DOHH2 (cell line): ENCODE measurements at regions not wholly inside any gene's neighbourhood (a gene's known extent, or its start where the extent isn't known, plus 50 kb on each side); places are given as distances from the start of the nearest gene placed in this dataset.

Experiments
- H3F3A ChIP-seq: fragments of 200-600 bp; sonication (generic), shearing (Covaris generic); 2 replicates; pipeline ENCODE4 v1.6.0; 2016; ENCODE audit warnings: antibody characterized with exemption, mild to moderate bottlenecking; ENCODE audit not compliant: control insufficient read depth, insufficient read depth
- H3K27ac ChIP-seq: fragments of 200-600 bp; sonication (generic); 2 replicates; pipeline ENCODE4 v1.5.1; 2014; ENCODE audit warnings: low read depth, mild to moderate bottlenecking, low read length, moderate library complexity
- H3K27me3 ChIP-seq: fragments of 200-600 bp; sonication (generic); 2 replicates; pipeline ENCODE4 v1.6.1; 2014; ENCODE audit warnings: mild to moderate bottlenecking, low read length, mixed read lengths; ENCODE audit not compliant: control insufficient read depth
- H3K36me3 ChIP-seq: fragments of 200-600 bp; sonication (generic); 2 replicates; pipeline ENCODE4 v1.6.1; 2014; ENCODE audit warnings: mild to moderate bottlenecking, low read length, moderate library complexity, mixed read lengths; ENCODE audit not compliant: control insufficient read depth
- H3K4me1 ChIP-seq: fragments of 200-600 bp; sonication (generic); 2 replicates; pipeline ENCODE4 v1.6.1; 2014; ENCODE audit warnings: mild to moderate bottlenecking, low read length, mixed read lengths; ENCODE audit not compliant: control insufficient read depth
- H3K4me2 ChIP-seq: fragments of 200-600 bp; sonication (generic); 2 replicates; pipeline ENCODE4 v1.6.0; 2014; ENCODE audit warnings: mild to moderate bottlenecking, low read length, moderate library complexity
- H3K4me3 ChIP-seq: fragments of 200-600 bp; sonication (generic); 2 replicates; pipeline ENCODE4 v1.5.1; 2014; ENCODE audit warnings: mild to moderate bottlenecking, low read length, mixed read lengths
- H3K79me2 ChIP-seq: fragments of 200-600 bp; sonication (generic); 2 replicates; pipeline ENCODE4 v1.6.1; 2014; ENCODE audit warnings: mild to moderate bottlenecking, low read length, mixed read lengths; ENCODE audit not compliant: control insufficient read depth
- H3K9me2 ChIP-seq: fragments of 200-600 bp; sonication (generic); replicated peaks from 2 replicates; pipeline ENCODE4 v1.6.1; 2014; ENCODE audit warnings: mild to moderate bottlenecking, low read length, mixed read lengths; ENCODE audit not compliant: control insufficient read depth
- H3K9me3 ChIP-seq: fragments of 200-600 bp; sonication (generic); 2 replicates; pipeline ENCODE4 v1.6.1; 2014; ENCODE audit warnings: antibody characterized with exemption, low read length, mixed read lengths; ENCODE audit not compliant: control insufficient read depth, insufficient read depth
- H4K20me1 ChIP-seq: fragments of 200-600 bp; sonication (generic); 2 replicates; pipeline ENCODE4 v1.6.0; 2014; ENCODE audit warnings: low read depth, mild to moderate bottlenecking, antibody characterized with exemption, low read length, moderate library complexity; ENCODE audit not compliant: control insufficient read depth, insufficient read depth
- EZH2phosphoT487 ChIP-seq: fragments of 200-600 bp; sonication (generic); IDR thresholded peaks from 2 replicates; pipeline ENCODE4 v1.6.1; 2017; ENCODE audit warnings: borderline replicate concordance, mild to moderate bottlenecking, antibody characterized with exemption, low read length, moderate library complexity, mixed read lengths
- TF ChIP-seq, protein P1 (sequence below): fragments of 200-600 bp; sonication (generic); IDR thresholded peaks from one replicate; pipeline ENCODE4 v1.5.1; 2014; ENCODE audit warnings: antibody characterized with exemption, mild to moderate bottlenecking, low read depth, low read length; ENCODE audit not compliant: poor library complexity, severe bottlenecking

DNA sequence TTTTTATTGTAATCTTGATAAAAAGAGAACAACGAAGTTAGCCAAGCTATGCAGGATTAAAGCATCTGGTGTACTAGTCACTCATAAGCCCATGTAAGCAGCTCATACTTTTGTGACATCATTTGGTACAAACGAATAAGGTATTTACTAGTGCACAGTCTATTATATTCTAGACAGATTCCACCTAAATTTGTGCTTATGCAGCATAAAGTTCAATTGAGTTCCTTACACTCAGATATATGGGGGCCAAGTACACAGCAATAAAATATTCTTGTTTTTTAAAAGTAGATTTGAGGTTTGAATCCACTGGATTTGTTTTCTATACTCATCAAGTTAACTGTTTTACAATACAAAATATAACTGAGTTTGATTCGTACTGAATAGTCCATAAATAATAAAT lies 1621.2 kb downstream of the MAT2B start:
- Histone ChIP-seq H3K9me2 (no peaks in the 10 kb centered on the region), H3K27me3 (no peaks in the 10 kb centered on the region), H3K4me3 (no peak overlapping the region), H4K20me1 (no peaks in the 10 kb centered on the region), H3K4me1 (no peaks in the 10 kb centered on the region), H3K79me2 (no peaks in the 10 kb centered on the region), H3K4me2 (no peak overlapping the region), H3K36me3 (no peaks in the 10 kb centered on the region), H3F3A (no peaks in the 10 kb centered on the region), H3K9me3 (no peaks in the 10 kb centered on the region), H3K27ac (no peak overlapping the region)
- TF ChIP-seq, protein P1, sequence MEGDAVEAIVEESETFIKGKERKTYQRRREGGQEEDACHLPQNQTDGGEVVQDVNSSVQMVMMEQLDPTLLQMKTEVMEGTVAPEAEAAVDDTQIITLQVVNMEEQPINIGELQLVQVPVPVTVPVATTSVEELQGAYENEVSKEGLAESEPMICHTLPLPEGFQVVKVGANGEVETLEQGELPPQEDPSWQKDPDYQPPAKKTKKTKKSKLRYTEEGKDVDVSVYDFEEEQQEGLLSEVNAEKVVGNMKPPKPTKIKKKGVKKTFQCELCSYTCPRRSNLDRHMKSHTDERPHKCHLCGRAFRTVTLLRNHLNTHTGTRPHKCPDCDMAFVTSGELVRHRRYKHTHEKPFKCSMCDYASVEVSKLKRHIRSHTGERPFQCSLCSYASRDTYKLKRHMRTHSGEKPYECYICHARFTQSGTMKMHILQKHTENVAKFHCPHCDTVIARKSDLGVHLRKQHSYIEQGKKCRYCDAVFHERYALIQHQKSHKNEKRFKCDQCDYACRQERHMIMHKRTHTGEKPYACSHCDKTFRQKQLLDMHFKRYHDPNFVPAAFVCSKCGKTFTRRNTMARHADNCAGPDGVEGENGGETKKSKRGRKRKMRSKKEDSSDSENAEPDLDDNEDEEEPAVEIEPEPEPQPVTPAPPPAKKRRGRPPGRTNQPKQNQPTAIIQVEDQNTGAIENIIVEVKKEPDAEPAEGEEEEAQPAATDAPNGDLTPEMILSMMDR: no peak
- no peak for TF ChIP-seq EZH2phosphoT487

DNA sequence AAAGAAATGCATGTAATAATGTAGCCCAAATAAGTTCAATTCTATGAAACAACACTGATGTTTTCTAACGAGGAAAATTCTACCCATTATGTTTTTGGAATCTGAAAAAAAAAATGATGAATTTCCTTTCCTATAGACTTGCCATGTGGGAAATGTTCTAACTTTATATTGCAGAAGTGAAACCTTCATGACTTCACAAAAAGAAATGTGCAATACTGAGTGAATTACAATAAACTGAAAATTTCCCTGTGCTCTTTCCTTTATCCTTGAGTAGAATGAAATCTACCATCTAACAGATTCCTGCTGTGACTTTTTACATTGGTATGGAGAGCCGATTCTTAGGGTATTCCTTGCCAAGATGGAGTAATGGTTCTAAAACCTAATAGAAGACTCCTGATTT lies 1622.5 kb downstream of the MAT2B start:
- Histone ChIP-seq H3K4me1 (no peaks in the 10 kb centered on the region), H3K4me3 (no peak overlapping the region), H3K4me2 (no peak overlapping the region), H3K27ac (no peak overlapping the region), H3K79me2 (no peaks in the 10 kb centered on the region), H3K9me3 (no peaks in the 10 kb centered on the region), H4K20me1 (no peaks in the 10 kb centered on the region), H3F3A (no peaks in the 10 kb centered on the region), H3K27me3 (no peaks in the 10 kb centered on the region), H3K36me3 (no peaks in the 10 kb centered on the region), H3K9me2 (no peaks in the 10 kb centered on the region)
- TF ChIP-seq, protein P1: no peak
- TF ChIP-seq EZH2phosphoT487: no peak

DNA sequence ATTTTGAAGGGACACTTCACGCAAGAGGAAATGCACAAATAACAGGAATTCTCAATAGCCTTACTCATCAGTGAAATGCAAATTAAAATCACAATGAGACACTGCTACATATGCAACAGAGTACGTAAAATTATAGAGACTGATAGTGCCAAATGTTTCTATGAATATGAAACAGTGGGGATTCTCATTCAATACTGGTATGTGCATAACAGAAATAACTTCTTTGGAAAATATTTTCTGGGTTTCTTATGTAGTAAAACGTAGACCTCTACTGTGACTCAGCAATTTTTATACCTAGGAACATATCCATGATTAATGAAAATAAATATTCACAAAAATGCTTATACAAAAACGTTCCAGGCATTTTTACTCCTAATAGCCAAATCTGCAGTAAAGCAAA lies 1625.2 kb downstream of the MAT2B start:
- no peak overlapping the region for H3K4me2 ChIP-seq
- H3K4me1 ChIP-seq: no peaks in the 10 kb centered on the region
- TF ChIP-seq, protein P1: no peak
- no peak for TF ChIP-seq EZH2phosphoT487
- H3K27ac ChIP-seq: no peak overlapping the region
- no peaks in the 10 kb centered on the region for H3K27me3 ChIP-seq
- no peaks in the 10 kb centered on the region for H3F3A ChIP-seq
- H3K9me3 ChIP-seq: no peaks in the 10 kb centered on the region
- H3K79me2 ChIP-seq: no peaks in the 10 kb centered on the region
- no peaks in the 10 kb centered on the region for H3K36me3 ChIP-seq
- no peaks in the 10 kb centered on the region for H3K9me2 ChIP-seq
- no peak overlapping the region for H3K4me3 ChIP-seq
- H4K20me1 ChIP-seq: no peaks in the 10 kb centered on the region

DNA sequence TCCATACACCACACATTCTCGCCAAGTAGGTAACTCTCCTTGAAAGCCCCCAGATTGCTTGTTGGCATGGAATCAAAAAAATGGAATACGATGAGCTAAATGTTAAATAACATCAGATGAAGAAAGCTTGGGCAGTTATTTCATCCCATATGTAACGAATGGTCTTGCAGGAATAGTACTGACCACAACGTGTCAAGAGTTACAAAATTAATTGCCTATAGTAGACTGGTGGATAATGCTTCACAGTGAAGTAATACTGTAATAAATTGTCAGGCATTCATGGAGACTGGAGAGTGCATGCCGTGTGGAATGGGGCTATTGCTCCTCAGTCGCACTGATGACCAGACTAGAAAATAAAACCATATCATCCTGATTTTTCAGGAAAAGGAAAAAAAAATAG lies 1628.7 kb downstream of the MAT2B start:
- H3K9me2 ChIP-seq: no peaks in the 10 kb centered on the region
- H3K9me3 ChIP-seq: no peaks in the 10 kb centered on the region
- H3F3A ChIP-seq: no peaks in the 10 kb centered on the region
- no peak for TF ChIP-seq EZH2phosphoT487
- TF ChIP-seq, protein P1: no peak
- no peak overlapping the region for H3K4me2 ChIP-seq
- no peaks in the 10 kb centered on the region for H3K4me1 ChIP-seq
- no peaks in the 10 kb centered on the region for H4K20me1 ChIP-seq
- H3K79me2 ChIP-seq: no peaks in the 10 kb centered on the region
- no peak overlapping the region for H3K4me3 ChIP-seq
- no peaks in the 10 kb centered on the region for H3K36me3 ChIP-seq
- no peak overlapping the region for H3K27ac ChIP-seq
- no peaks in the 10 kb centered on the region for H3K27me3 ChIP-seq
